ENCODE measurements at regions not wholly inside any gene's neighbourhood (a gene's known extent, or its start where the extent isn't known, plus 50 kb on each side); places are given as distances from the start of the nearest gene placed in this dataset.
A peak's percentile ranks its signal among the peaks of the same experiment; 100 is the strongest.

- DNase-seq, result no peak
Measured at GRCh38 chr10:91040343-91040742, 119.5 kb upstream of the ANKRD1 start.

DNA sequence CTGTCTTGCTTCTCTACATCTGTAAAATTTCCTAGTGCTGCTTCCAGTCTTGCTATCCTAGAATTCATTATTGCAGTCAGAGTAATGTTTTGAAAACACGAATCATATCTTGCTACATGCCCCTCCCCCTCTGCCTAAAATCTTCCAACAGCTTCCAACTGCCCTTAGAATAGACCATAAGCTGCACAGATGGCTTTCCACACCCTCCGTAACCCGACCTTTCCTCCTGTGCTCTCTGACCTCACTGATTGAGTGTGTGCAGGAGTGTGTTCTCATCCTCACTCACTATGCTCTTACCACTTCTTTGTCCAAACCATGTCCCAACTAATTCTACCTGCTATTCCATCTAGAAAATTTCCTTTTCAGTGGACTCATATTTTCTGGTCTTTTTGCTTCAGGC is 121.2 kb upstream of the ANKRD1 start:
- DNase-seq, result no peak

- DNase-seq, result no peak
Measured at GRCh38 chr10:91043173-91043910, 122.5 kb upstream of the ANKRD1 start.

GRCh38 chr10:91046869-91047268 is 126.0 kb upstream of the ANKRD1 start:
- DNase-seq, result no peak

DNA sequence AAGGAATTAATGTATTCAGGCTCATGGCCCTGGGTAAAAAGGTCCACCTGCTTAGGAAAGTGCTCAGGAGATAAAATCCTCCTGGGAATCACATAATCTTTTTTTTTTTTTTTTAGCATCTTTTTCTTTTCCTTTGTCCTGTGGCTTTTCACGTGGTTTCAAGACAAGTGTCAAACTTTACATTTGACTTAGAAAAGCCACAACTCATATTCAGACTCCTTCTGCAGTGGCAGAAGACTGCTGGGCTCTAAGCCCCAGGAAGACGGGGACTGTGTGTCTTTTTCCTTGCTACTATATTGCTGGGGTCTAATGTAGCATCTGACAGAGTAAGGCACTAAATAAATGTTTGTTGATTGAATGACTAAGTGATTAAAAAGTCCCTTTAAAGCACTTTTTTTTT is 127.5 kb upstream of the ANKRD1 start:
- no peak for DNase-seq

DNA sequence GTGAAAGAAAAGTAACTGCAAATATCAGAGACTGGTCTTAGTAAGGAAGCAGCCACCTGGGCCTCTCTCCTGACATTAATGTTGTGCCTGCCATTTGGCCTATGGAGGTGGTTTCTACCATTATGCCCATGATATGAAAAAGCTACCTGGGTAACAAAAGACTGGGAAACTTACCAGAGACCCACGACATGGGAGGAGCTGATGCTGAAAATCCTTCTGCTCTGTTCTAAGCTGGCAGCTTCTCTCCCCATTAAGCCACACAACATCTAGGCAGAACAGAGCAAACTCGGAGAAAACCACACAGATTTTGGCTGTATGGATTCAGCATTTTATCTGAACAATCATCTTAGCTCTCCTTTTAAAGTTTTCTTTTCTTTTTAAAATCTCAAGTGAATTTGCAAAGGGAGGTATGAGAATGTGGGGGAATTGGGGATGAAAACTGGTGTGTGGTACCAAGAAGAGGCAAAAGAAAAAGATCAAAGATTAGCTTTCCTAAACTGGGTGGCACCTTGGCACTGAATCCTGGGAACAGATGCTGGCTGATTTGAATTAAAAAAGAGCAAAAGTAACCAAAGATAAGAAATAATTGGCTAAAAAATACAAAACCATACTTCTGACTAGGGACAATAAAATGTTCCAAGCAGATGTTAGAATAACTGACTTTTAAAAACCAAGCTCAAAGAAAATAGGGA is 128.6 kb upstream of the ANKRD1 start:
- no peak for DNase-seq

- no peak for DNase-seq
Measured at GRCh38 chr10:91049988-91050360, 129.1 kb upstream of the ANKRD1 start.

DNA sequence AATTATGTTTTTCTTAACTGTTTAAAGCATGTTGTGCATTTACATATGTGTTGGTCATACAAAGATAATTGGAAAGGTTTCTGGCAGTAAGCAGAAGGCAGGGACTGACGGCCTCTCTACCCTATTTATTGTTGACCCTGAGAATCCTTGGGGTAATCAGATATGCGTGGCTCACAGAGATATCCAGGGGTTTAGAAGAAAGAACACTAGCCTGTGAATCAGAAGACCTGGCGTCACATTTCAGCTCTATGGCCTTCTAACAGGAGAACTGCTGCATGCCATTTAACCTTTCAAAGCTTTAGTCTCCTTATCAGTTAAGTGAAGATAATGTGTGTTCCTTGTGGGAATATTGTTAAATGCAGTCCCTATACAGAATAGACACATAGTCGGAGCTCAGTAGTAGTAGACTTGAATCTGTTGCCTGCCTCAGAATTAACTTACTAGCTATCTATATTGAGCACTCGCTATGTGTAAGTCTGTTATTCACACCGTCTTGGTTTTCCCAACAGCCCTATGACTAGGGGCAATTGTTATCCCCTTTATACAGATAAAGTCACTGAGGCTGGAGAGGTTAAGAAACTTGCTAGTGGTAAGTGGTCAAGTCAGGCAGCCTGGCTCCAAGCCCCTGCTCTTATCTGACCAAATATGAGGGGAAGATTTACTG is 129.6 kb upstream of the ANKRD1 start:
- DNase-seq, result no peak

GRCh38 chr10:91051829-91052228 is 130.9 kb upstream of the ANKRD1 start:
- DNase-seq, result no peak

DNA sequence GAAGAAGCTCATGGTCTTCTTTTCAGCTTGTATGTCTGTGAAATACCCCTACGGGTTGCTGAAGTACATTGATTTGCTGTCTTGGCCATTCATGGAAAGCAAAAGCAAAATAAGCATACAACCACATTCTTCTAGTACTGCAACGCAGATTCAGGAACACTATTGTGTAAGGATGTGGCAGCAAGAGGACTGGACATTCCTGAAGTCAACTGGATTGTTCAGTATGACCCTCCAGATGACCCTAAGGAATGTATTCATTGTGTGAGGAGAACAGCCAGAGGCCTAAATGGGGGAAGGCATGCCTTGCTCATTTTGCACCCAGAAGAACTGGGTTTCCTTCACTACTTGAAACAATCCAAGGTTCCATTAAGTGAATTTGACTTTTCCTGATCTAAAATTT is 133.4 kb upstream of the ANKRD1 start:
- DNase-seq, result no peak

GRCh38 chr10:91061187-91061586 is 140.3 kb upstream of the ANKRD1 start:
- no peak for DNase-seq

DNA sequence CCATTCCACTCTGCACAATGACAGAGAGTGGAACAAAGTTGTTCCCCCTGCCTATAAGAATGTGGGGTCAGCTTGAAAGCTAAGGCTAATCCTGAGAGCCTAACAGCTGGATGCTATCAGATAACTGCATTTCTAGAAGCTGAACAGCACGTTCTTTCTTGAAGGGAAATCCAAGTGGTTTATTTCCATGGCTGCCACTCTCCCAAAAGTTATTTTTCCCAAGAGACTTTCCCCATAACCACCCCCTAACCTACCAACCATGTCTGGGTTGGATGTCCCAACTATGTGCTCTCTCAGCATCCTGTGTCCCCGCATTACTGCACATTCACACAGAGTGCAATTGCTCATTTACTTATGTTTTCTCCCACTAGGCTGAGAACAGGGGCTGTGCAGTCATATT is 140.7 kb upstream of the ANKRD1 start:
- DNase-seq, result no peak

DNA sequence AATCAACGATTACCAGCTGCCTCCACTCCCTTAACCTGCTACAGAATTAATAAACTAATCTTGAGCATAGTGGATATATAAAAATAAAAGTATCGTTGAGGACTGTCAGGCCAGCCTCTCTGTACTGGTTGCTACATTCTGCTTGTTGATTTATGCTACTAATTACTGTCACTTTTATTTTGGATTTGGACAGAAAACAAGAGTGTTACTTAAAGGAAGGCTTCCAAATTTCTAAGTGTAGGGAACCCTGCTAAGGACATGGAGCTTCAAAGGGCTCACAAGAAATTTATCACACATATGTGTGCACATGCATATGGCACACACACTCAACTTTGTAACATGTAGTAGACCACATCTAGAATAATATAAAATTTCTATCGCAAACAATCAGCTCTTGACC is 141.2 kb upstream of the ANKRD1 start:
- DNase-seq, result no peak

DNA sequence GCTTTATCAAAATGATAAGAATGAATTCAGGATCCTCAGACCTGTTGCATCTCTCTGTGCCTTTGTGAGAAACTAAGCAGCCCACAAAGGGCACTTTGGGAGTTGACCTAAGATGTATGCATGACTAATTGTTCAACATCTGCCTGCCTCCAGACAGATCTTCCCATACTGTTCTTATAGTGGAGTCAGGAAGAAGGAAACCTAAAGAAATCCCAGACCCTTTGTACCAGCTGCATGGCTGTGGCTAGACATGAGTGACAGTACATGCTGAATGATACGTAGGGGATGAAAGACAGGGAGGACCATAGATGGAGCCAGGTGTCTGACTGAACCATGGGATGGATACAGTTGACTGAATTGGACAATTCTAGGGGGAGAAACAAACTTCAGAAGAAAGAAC is 148.7 kb upstream of the PCGF5 start:
- no peak for DNase-seq

GRCh38 chr10:91073286-91073979 is 147.0 kb upstream of the PCGF5 start:
- DNase-seq, result no peak

DNA sequence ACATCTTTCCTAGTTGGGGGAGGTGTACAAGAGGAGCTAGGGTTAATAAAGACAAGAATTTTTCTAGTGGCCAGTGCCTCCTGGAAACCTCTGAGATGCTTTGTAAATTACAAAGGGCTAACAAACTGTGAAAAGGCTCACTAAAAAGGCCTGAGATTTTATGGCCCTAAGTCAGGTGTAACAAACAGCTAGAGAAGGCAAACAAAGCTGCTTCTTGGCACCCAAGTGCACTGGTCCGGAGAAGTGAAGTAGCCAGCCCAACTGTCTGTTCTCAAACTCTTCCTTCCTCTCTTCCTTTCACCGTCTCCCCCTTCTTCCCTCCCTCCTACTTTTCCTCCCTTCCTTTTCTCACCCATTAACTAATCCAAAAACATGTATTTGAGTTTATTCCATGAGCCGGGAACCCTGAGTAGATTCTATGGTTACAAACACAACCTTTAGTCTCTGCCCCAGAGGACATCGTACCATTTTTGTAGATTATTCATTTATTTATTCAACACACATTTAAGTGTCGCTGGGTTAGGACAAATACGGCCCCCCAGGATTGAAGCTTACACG is 143.4 kb upstream of the PCGF5 start:
- no peak for DNase-seq

DNA sequence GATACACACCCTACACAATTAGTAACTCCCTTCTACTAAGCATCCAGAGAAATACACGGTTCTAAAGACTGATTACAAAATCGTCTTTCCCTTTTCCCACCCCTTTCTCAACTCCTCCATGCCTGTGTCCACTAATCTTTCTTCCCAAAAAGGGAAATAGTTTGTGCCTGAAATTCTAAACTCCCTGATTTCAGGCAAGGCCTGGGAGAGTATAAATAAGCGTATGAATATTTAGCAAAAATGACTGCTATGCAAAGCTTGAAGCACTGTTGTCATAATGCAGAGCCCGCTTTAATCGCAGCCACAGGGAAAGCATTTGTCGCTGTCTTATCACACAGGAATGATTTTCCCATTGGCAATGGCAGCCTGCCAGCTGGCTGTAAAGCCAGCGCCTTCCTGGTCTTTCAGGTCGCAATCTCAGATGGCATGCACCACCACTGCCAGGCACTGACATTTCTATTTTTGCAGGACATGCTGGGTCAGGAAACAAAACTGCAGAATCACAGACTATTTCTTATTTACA is 142.9 kb upstream of the PCGF5 start:
- DNase-seq, result no peak

- no peak for DNase-seq
Measured at GRCh38 chr10:91080776-91081175, 139.7 kb upstream of the PCGF5 start.

- DNase-seq, result no peak
Measured at GRCh38 chr10:91082447-91082846, 138.0 kb upstream of the PCGF5 start.

DNA sequence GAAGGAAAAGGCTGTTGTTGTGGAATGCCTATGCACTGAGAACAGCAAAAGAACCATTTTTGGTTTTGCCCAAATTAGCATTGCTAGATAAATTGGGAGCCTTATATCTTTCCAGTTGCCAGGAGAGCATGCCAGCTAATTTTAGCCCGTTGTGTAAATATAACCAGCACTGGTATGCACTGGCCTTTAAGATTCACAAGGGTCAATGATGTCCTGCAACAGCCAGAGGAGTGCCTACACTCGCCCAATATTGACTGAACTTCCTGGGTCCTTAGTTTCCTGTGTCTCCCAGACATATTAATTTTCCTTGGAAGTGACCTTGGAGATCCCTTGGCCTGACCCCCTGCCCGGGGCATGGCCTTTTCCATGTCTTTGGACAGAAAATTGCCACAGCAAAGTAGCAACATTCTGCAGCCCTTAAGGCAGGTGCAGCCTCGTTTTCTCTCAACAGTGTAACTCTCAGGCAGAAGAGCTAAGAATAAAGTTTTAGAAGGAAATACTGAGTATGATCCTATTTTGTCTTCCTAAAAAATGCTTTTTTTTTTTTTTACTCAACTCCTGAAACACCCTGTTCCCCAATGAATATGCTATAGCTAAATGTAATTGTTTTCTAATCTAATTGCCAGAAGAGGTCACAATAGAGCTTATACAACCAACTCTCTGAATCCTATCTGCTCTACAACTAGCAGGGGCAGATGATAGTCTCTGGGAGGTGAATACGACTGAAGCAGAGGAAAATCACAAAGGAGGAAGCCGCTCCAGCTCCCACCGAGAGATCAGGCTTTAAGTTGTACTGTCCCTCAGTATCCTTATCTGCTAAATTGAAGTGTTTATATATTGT is 131.9 kb upstream of the PCGF5 start:
- DNase-seq, result peak; percentile 2

DNA sequence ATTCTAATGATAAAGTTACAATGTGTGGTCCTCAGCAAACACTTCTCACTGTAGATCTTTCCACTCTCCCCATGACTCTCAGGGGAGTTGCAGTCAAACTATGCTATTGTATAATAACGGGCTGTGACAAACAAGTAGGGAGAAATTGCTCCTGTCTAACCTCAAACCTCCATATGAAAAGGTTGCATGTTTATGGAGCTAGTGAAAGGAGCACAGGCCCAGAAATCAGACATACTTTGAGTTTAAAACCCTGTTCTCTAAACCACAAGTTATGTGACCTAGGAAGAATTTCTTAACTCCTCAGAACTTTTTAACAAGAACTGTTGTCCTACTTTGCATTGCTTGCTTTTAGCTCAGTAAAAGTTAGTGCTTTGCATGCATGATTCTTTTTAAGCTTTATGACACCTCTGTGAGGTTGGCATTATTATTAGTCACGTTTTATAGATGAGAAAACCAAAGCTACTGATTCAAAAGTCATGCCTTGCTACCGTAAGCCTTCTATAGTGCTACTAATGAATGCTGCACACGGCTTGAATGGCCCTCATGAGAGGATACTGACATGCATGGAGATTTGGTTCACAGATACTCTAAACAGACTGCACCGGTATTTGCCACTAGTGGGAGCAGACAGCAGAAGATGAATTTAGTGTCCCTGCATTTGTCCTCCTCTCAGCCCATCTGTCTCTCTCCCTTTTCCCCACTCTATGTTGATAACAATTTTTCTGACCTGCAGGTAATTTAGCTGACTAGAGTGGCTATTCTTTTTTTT is 129.5 kb upstream of the PCGF5 start:
- DNase-seq, result no peak
